ENCODE measurements at regions not wholly inside any gene's neighbourhood (a gene's known extent, or its start where the extent isn't known, plus 50 kb on each side); places are given as distances from the start of the nearest gene placed in this dataset.

- DNase-seq: no peak
- Histone ChIP-seq H2AFZ (ENCODE audit: low read length) (no peak overlapping the region), H3K9me3 (ENCODE audit: low read length) (no peaks in the 10 kb centered on the region), H3K27ac (ENCODE audit: low read length) (no peak overlapping the region), H4K20me1 (ENCODE audit: low read length) (no peaks in the 10 kb centered on the region), H3K9me2 (replicated peaks; ENCODE audit: low read length) (no peaks in the 10 kb centered on the region), H3K79me2 (ENCODE audit: low read length) (no peaks in the 10 kb centered on the region), H3K27me3 (ENCODE audit: low read length) (no peaks in the 10 kb centered on the region), H3K36me3 (ENCODE audit: low read depth, low read length) (no peaks in the 10 kb centered on the region), H3K4me2 (ENCODE audit: low read length) (no peak overlapping the region), H3K4me1 (ENCODE audit: insufficient read depth, low read length) (no peaks in the 10 kb centered on the region), H3K4me3 (ENCODE audit: low read length) (no peak overlapping the region), H3F3A (ENCODE audit: low read length, unreplicated experiment) (no peaks in the 10 kb centered on the region), H3K9ac (ENCODE audit: low read length) (no peak overlapping the region)
- intact Hi-C loops (cut with micrococcal nuclease): no loop called here
- ATAC-seq: no peak
- POLR2A ChIA-PET (ENCODE audit: unreplicated experiment): no interaction called here
- TF ChIP-seq CTCF (conservative IDR thresholded peaks at IDR 0.05; ENCODE audit: low read depth, low read length) (no peak), EZH2 (IDR thresholded peaks at IDR 0.05; ENCODE audit: low read length, unreplicated experiment) (no peak), EZH2phosphoT487 (IDR thresholded peaks at IDR 0.05; ENCODE audit: borderline replicate concordance, low read length) (no peak)
- CTCF ChIA-PET: no interaction called here
- BruUV-seq (replicated peaks): no TSS peak
Observed at GRCh38 chr22:48581205-48581766, 1246.4 kb downstream of the BRD1 start.

DNA sequence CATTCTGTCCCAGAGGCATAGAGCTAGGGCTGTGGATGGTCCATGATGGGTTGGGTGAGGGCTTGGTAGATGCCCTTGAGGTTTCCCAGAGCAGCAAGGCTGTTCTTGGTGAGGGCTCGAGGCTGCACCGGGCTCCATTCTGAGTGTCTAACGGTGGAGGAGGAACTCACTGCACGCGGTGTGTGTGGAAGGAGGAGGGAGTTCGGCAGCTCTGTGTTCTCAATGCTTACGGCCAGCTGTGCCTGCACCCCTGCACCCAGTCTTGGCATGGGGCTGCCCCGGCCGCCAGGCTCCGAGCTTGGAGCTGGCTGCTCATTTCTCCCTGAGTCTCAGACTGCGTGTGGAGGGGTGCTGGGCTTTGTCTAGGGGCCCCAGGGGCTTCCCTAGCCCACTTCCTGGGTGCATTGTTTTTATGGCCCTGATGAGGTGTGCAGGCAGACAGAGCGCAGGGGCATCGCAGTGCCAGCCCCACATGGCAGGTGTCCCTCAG lies 1247.1 kb downstream of the BRD1 start:
- DNase-seq (no peak), ATAC-seq (no peak)
- H3K4me3 ChIP-seq (ENCODE audit: low read length): no peak overlapping the region
- H3F3A ChIP-seq (ENCODE audit: low read length, unreplicated experiment): no peaks in the 10 kb centered on the region
- H3K9me2 ChIP-seq (replicated peaks; ENCODE audit: low read length): no peaks in the 10 kb centered on the region
- H3K9ac ChIP-seq (ENCODE audit: low read length): no peak overlapping the region
- no peak for TF ChIP-seq EZH2 (IDR thresholded peaks at IDR 0.05; ENCODE audit: low read length, unreplicated experiment)
- no peak for TF ChIP-seq EZH2phosphoT487 (IDR thresholded peaks at IDR 0.05; ENCODE audit: borderline replicate concordance, low read length)
- TF ChIP-seq CTCF (conservative IDR thresholded peaks at IDR 0.05; ENCODE audit: low read depth, low read length): no peak
- intact Hi-C loops (cut with micrococcal nuclease): no loop called here
- H2AFZ ChIP-seq (ENCODE audit: low read length): no peak overlapping the region
- POLR2A ChIA-PET (ENCODE audit: unreplicated experiment): no interaction called here
- no peaks in the 10 kb centered on the region for H3K36me3 ChIP-seq (ENCODE audit: low read depth, low read length)
- BruUV-seq (replicated peaks): no TSS peak
- no peaks in the 10 kb centered on the region for H3K9me3 ChIP-seq (ENCODE audit: low read length)
- no peak overlapping the region for H3K27ac ChIP-seq (ENCODE audit: low read length)
- H3K79me2 ChIP-seq (ENCODE audit: low read length): no peaks in the 10 kb centered on the region
- no peaks in the 10 kb centered on the region for H4K20me1 ChIP-seq (ENCODE audit: low read length)
- H3K27me3 ChIP-seq (ENCODE audit: low read length): no peaks in the 10 kb centered on the region
- CTCF ChIA-PET: no interaction called here
- H3K4me1 ChIP-seq (ENCODE audit: insufficient read depth, low read length): no peaks in the 10 kb centered on the region
- H3K4me2 ChIP-seq (ENCODE audit: low read length): no peak overlapping the region

DNA sequence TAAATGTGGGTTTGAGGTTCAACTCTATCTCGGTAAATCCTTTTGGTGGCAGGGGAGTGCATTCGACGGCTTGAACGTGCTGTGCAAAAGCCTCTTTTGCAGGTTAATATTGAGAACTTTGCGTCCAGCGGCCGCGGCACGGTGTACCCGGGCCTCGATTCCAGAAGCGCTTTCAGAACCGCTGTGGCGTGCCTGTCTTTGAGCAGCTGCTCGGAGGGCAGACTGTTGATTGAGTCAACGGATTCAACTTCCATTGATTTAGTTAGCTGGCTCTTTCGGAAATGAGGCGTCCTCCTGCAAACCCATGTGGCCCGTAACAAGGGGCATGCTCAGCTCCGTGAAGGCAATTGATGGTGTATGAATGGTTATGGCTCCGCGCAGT lies 1247.8 kb downstream of the BRD1 start:
- no peak overlapping the region for H2AFZ ChIP-seq (ENCODE audit: low read length)
- H3K36me3 ChIP-seq (ENCODE audit: low read depth, low read length): no peaks in the 10 kb centered on the region
- DNase-seq: no peak
- CTCF ChIA-PET: no interaction called here
- no peaks in the 10 kb centered on the region for H3K9me3 ChIP-seq (ENCODE audit: low read length)
- no peak for ATAC-seq
- H3K4me1 ChIP-seq (ENCODE audit: insufficient read depth, low read length): no peaks in the 10 kb centered on the region
- BruUV-seq (replicated peaks): no TSS peak
- TF ChIP-seq CTCF (conservative IDR thresholded peaks at IDR 0.05; ENCODE audit: low read depth, low read length) (no peak), EZH2phosphoT487 (IDR thresholded peaks at IDR 0.05; ENCODE audit: borderline replicate concordance, low read length) (no peak), EZH2 (IDR thresholded peaks at IDR 0.05; ENCODE audit: low read length, unreplicated experiment) (no peak)
- H3K4me2 ChIP-seq (ENCODE audit: low read length): no peak overlapping the region
- no peaks in the 10 kb centered on the region for H3K9me2 ChIP-seq (replicated peaks; ENCODE audit: low read length)
- no peak overlapping the region for H3K4me3 ChIP-seq (ENCODE audit: low read length)
- no peak overlapping the region for H3K27ac ChIP-seq (ENCODE audit: low read length)
- H3F3A ChIP-seq (ENCODE audit: low read length, unreplicated experiment): no peaks in the 10 kb centered on the region
- no peak overlapping the region for H3K9ac ChIP-seq (ENCODE audit: low read length)
- H3K27me3 ChIP-seq (ENCODE audit: low read length): no peaks in the 10 kb centered on the region
- H3K79me2 ChIP-seq (ENCODE audit: low read length): no peaks in the 10 kb centered on the region
- POLR2A ChIA-PET (ENCODE audit: unreplicated experiment): no interaction called here
- intact Hi-C loops (cut with micrococcal nuclease): no loop called here
- H4K20me1 ChIP-seq (ENCODE audit: low read length): no peaks in the 10 kb centered on the region

All from PC-3 (cell line).